ENCODE measurements at regions not wholly inside any gene's neighbourhood (a gene's known extent, or its start where the extent isn't known, plus 50 kb on each side); places are given as distances from the start of the nearest gene placed in this dataset.

DNA sequence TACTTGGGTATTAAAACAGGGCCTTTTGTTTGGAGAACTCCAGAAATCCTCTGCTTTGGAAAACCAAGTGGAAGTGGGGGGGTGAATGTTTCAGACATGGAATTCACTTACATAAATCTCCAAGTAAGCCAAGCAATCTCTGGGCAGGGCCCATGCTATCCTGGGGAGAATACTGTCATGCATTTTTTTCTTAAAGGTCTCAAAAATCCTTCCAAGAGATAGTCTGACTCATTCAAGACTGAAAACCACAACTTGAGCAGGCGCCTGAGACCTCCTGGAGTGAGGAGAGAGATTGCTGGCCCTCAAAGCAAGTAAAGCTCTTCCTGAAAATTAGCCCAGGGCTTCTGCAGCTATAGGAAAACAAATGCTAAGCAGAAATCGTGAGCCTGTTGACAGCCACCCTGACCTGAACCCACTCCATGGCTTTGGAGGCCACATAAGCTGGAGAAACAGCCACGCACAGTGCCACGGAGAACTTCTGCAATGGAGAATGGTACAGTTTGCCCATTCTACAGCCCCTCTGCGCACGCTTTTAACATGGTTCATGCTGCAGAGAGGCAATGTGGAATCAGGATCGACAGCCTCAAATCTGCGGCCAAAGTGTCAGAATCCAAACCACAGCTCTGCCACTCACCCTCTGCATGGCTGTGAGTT is 203.1 kb upstream of the AUTS2 start:
- Histone ChIP-seq H3K4me1 (ENCODE audit: insufficient read depth, low read length) (no peaks in the 10 kb centered on the region), H3K79me2 (ENCODE audit: insufficient read depth, low read length) (no peaks in the 10 kb centered on the region), H3K27ac (ENCODE audit: low read length) (no peak overlapping the region), H3K9ac (ENCODE audit: low read depth, low read length) (no peak overlapping the region), H4K20me1 (ENCODE audit: insufficient read depth, low read length) (no peaks in the 10 kb centered on the region), H3K4me2 (ENCODE audit: insufficient read depth, low read length) (no peak overlapping the region), H3K4me3 (ENCODE audit: low read depth in 1 of 2, low read length in 2 of 2) (no peak overlapping the region), H3K9me3 (ENCODE audit: insufficient read depth, low read length, severe bottlenecking) (no peaks in the 10 kb centered on the region), H3K36me3 (ENCODE audit: insufficient read depth, low read length) (no peaks in the 10 kb centered on the region), H2AFZ (ENCODE audit: low read depth, low read length) (no peak overlapping the region), H3K27me3 (ENCODE audit: insufficient read depth, low read length, poor library complexity) (no peaks in the 10 kb centered on the region)
- TF ChIP-seq, protein P1, sequence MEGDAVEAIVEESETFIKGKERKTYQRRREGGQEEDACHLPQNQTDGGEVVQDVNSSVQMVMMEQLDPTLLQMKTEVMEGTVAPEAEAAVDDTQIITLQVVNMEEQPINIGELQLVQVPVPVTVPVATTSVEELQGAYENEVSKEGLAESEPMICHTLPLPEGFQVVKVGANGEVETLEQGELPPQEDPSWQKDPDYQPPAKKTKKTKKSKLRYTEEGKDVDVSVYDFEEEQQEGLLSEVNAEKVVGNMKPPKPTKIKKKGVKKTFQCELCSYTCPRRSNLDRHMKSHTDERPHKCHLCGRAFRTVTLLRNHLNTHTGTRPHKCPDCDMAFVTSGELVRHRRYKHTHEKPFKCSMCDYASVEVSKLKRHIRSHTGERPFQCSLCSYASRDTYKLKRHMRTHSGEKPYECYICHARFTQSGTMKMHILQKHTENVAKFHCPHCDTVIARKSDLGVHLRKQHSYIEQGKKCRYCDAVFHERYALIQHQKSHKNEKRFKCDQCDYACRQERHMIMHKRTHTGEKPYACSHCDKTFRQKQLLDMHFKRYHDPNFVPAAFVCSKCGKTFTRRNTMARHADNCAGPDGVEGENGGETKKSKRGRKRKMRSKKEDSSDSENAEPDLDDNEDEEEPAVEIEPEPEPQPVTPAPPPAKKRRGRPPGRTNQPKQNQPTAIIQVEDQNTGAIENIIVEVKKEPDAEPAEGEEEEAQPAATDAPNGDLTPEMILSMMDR (IDR thresholded peaks at IDR 0.05; ENCODE audit: borderline replicate concordance, extremely low read depth, low read length, poor library complexity, severe bottlenecking): no peak
- TF ChIP-seq EZH2 (IDR thresholded peaks at IDR 0.05; ENCODE audit: borderline replicate concordance, low read depth, low read length, severe bottlenecking): no peak
- peak; percentile 26 for DNase-seq
- peak; percentile 76 for ATAC-seq (ENCODE audit: insufficient read depth, low read depth)

DNA sequence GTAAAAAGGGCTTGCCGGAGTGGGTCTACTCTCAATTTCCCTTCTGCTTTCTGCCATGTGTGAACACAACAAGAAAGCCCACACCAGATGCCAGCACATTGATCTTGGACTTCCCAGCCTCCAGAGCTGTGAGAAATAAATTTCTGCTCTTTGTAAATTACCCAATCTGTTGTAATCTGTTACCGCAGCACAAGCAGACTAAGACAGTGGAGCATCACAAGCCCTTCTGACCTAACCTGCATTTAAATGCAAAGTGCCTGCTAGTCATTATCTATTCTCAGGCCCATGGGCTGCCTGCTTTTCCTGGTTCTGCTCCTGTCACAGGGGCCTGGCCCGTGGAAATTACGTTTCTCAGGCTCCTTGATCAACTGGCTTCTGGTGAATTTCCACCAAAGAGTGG is 199.3 kb upstream of the AUTS2 start:
- H3K27me3 ChIP-seq (ENCODE audit: insufficient read depth, low read length, poor library complexity): no peaks in the 10 kb centered on the region
- TF ChIP-seq EZH2 (IDR thresholded peaks at IDR 0.05; ENCODE audit: borderline replicate concordance, low read depth, low read length, severe bottlenecking): no peak
- TF ChIP-seq, protein P1 (IDR thresholded peaks at IDR 0.05; ENCODE audit: borderline replicate concordance, extremely low read depth, low read length, poor library complexity, severe bottlenecking): no peak
- H3K4me2 ChIP-seq (ENCODE audit: insufficient read depth, low read length): no peak overlapping the region
- no peak overlapping the region for H3K9ac ChIP-seq (ENCODE audit: low read depth, low read length)
- DNase-seq (no peak), ATAC-seq (ENCODE audit: insufficient read depth, low read depth) (no peak)
- no peaks in the 10 kb centered on the region for H3K4me1 ChIP-seq (ENCODE audit: insufficient read depth, low read length)
- H3K9me3 ChIP-seq (ENCODE audit: insufficient read depth, low read length, severe bottlenecking): no peaks in the 10 kb centered on the region
- H4K20me1 ChIP-seq (ENCODE audit: insufficient read depth, low read length): no peaks in the 10 kb centered on the region
- no peak overlapping the region for H3K4me3 ChIP-seq (ENCODE audit: low read depth in 1 of 2, low read length in 2 of 2)
- no peaks in the 10 kb centered on the region for H3K36me3 ChIP-seq (ENCODE audit: insufficient read depth, low read length)
- no peak overlapping the region for H3K27ac ChIP-seq (ENCODE audit: low read length)
- no peaks in the 10 kb centered on the region for H3K79me2 ChIP-seq (ENCODE audit: insufficient read depth, low read length)
- no peak overlapping the region for H2AFZ ChIP-seq (ENCODE audit: low read depth, low read length)

DNA sequence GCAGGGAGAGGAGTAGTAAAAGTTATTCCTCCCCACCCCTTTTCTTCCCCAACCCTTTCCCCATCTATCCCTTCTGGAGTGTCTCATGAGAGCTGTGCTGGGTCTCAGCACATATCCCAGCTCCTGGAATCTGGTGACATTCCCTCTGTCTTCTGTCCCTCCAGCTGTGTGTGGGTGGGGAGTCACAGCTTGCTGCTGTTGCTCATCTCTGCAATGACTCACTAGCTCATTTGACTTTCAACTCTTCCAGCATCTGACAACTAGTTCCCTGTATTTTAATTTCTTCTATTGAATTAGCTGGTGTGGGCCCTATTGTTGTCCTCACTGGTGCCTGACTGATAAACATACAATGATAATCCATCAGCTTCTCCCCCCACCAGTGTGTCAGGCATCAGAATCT is 198.9 kb upstream of the AUTS2 start:
- ATAC-seq (ENCODE audit: insufficient read depth, low read depth) (no peak), DNase-seq (no peak)
- Histone ChIP-seq H3K27me3 (ENCODE audit: insufficient read depth, low read length, poor library complexity) (no peaks in the 10 kb centered on the region), H3K27ac (ENCODE audit: low read length) (no peak overlapping the region), H4K20me1 (ENCODE audit: insufficient read depth, low read length) (no peaks in the 10 kb centered on the region), H2AFZ (ENCODE audit: low read depth, low read length) (no peak overlapping the region), H3K4me1 (ENCODE audit: insufficient read depth, low read length) (no peaks in the 10 kb centered on the region), H3K36me3 (ENCODE audit: insufficient read depth, low read length) (no peaks in the 10 kb centered on the region), H3K4me3 (ENCODE audit: low read depth in 1 of 2, low read length in 2 of 2) (no peak overlapping the region), H3K9me3 (ENCODE audit: insufficient read depth, low read length, severe bottlenecking) (no peaks in the 10 kb centered on the region), H3K4me2 (ENCODE audit: insufficient read depth, low read length) (no peak overlapping the region), H3K9ac (ENCODE audit: low read depth, low read length) (no peak overlapping the region), H3K79me2 (ENCODE audit: insufficient read depth, low read length) (no peaks in the 10 kb centered on the region)
- no peak for TF ChIP-seq EZH2 (IDR thresholded peaks at IDR 0.05; ENCODE audit: borderline replicate concordance, low read depth, low read length, severe bottlenecking)
- TF ChIP-seq, protein P1 (IDR thresholded peaks at IDR 0.05; ENCODE audit: borderline replicate concordance, extremely low read depth, low read length, poor library complexity, severe bottlenecking): no peak

Measured in DND-41 (cell line).